H1 (cell line): ENCODE measurements at regions not wholly inside any gene's neighbourhood (a gene's known extent, or its start where the extent isn't known, plus 50 kb on each side); places are given as distances from the start of the nearest gene placed in this dataset.

ENCODE experiments used
- CTCF ChIA-PET: fragments of 300-600 bp; sonication (Branson Sonifier 250); formaldehyde crosslinking; loops from one replicate; lab custom pipeline; 2021; ENCODE audit not compliant: partially characterized antibody; lab: Charles Lee
- POLR2A ChIA-PET: fragments of 300-600 bp; sonication (Branson Sonifier 250); formaldehyde crosslinking; loops from one replicate; lab custom pipeline; 2021; ENCODE audit warnings: inconsistent platforms; ENCODE audit not compliant: partially characterized antibody; lab: Charles Lee
- DNase-seq, 2 experiments: peaks; one replicate each; pipeline versions ENCODE4 v3.0.0 to v3.0.0-alpha.2; 2010 to 2022; ENCODE audit warnings: low spot score in 2 of 2, low read depth in 1 of 2, mixed read lengths in 1 of 2
- FAIRE-seq: peaks from 2 replicates; lab custom pipeline; 2011; peaks lifted over from hg19 to GRCh38; lab: Jason Lieb, UNC
- H2AFZ ChIP-seq: 2 replicates; pipeline ENCODE4 v1.8.1; 2012; ENCODE audit warnings: low read length, inconsistent platforms
- H2AK5ac ChIP-seq: 2 replicates; pipeline ENCODE4 v1.6.1; 2013; ENCODE audit warnings: low read depth, low read length
- H2BK120ac ChIP-seq: replicated peaks from 2 replicates; pipeline ENCODE3; 2013; ENCODE audit warnings: low read depth, low read length, inconsistent platforms
- H2BK12ac ChIP-seq: 2 replicates; pipeline ENCODE4 v1.6.1; 2013; ENCODE audit warnings: low read depth, low read length
- H2BK15ac ChIP-seq: 2 replicates; pipeline ENCODE4 v1.6.1; 2013; ENCODE audit warnings: low read length
- H2BK20ac ChIP-seq: 2 replicates; pipeline ENCODE4 v1.6.1; 2013; ENCODE audit warnings: low read length
- H2BK5ac ChIP-seq: 2 replicates; pipeline ENCODE4 v1.6.1; 2013; ENCODE audit warnings: low read depth, low read length
- H3K14ac ChIP-seq: 2 replicates; pipeline ENCODE4 v1.6.1; 2013; ENCODE audit warnings: inconsistent platforms; ENCODE audit not compliant: insufficient read length
- H3K18ac ChIP-seq: 2 replicates; pipeline ENCODE4 v1.6.1; 2013; ENCODE audit warnings: low read length; ENCODE audit errors: extremely low read depth
- H3K23ac ChIP-seq: 2 replicates; pipeline ENCODE4 v1.6.1; 2013; ENCODE audit warnings: inconsistent platforms; ENCODE audit not compliant: insufficient read length
- H3K23me2 ChIP-seq: 2 replicates; pipeline ENCODE4 v1.6.1; 2013; ENCODE audit warnings: low read depth, low read length
- H3K27ac ChIP-seq: 2 replicates; pipeline ENCODE4 v1.6.1; 2011; ENCODE audit warnings: low read depth, low read length, inconsistent platforms
- H3K27me3 ChIP-seq, 4 experiments: replicated peaks in 1 of 4; 1 replicate in 1 of 4; 2 replicates in 3 of 4; pipeline versions ENCODE4 v1.6.1 to v1.8.1; 2011 to 2013; ENCODE audit warnings: low read length in 3 of 4, mild to moderate bottlenecking in 3 of 4, inconsistent platforms in 2 of 4, mixed read lengths in 2 of 4, moderate library complexity in 1 of 4; ENCODE audit not compliant: control insufficient read depth in 3 of 4, insufficient read depth in 3 of 4; ENCODE audit errors: extremely low read depth in 1 of 4
- H3K36me3 ChIP-seq, 4 experiments: 2 replicates each; pipeline versions ENCODE4 v1.6.1 to v1.8.1; 2011 to 2013; ENCODE audit warnings: mild to moderate bottlenecking in 4 of 4, low read length in 3 of 4, moderate library complexity in 2 of 4, control low read depth in 1 of 4, inconsistent platforms in 1 of 4; ENCODE audit not compliant: insufficient read depth in 4 of 4, control insufficient read depth in 2 of 4
- H3K4ac ChIP-seq: replicated peaks from 2 replicates; pipeline ENCODE3; 2013; ENCODE audit warnings: low read length, low read depth, mixed read lengths, inconsistent platforms; ENCODE audit not compliant: insufficient read length
- H3K4me1 ChIP-seq, 4 experiments: replicated peaks in 1 of 4; 1 replicate in 1 of 4; 2 replicates in 3 of 4; pipeline versions ENCODE4 v1.6.1 to v1.8.1; 2011 to 2013; ENCODE audit warnings: low read length in 3 of 4, inconsistent platforms in 2 of 4, mixed read lengths in 1 of 4; ENCODE audit not compliant: insufficient read depth in 4 of 4, control insufficient read depth in 3 of 4
- H3K4me2 ChIP-seq, 2 experiments: 2 replicates each; pipeline versions ENCODE4 v1.6.1 to v1.8.1; 2011 to 2013; ENCODE audit warnings: low read depth in 2 of 2, low read length in 2 of 2, control low read depth in 1 of 2, inconsistent platforms in 1 of 2, mild to moderate bottlenecking in 1 of 2; ENCODE audit not compliant: insufficient read depth in 1 of 2
- H3K4me3 ChIP-seq, 4 experiments: fragments of 200-600, 300-600 bp in 1 of 4; sonication (generic), shearing (Covaris generic), sonication (Bioruptor Twin) in 1 of 4; 2 replicates each; pipeline versions ENCODE4 v1.5.1 to v1.8.1; 2011 to 2016; ENCODE audit warnings: low read length in 4 of 4, low read depth in 3 of 4, control low read depth in 2 of 4, inconsistent platforms in 2 of 4, mild to moderate bottlenecking in 2 of 4, mixed read lengths in 1 of 4, moderate library complexity in 1 of 4; ENCODE audit not compliant: insufficient read depth in 2 of 4; ENCODE audit errors: extremely low read depth in 1 of 4
- H3K56ac ChIP-seq: replicated peaks from 2 replicates; pipeline ENCODE3; 2013; ENCODE audit warnings: low read depth, mild to moderate bottlenecking, mixed read lengths, low read length, inconsistent platforms; ENCODE audit not compliant: insufficient read length
- H3K79me1 ChIP-seq: 2 replicates; pipeline ENCODE4 v1.6.1; 2013; ENCODE audit warnings: low read depth, low read length, control low read depth
- H3K79me2 ChIP-seq, 2 experiments: 2 replicates each; pipeline versions ENCODE4 v1.6.1 to v1.8.1; 2012 to 2013; ENCODE audit warnings: low read length in 2 of 2, mild to moderate bottlenecking in 2 of 2, inconsistent platforms in 1 of 2; ENCODE audit not compliant: insufficient read depth in 2 of 2, control insufficient read depth in 1 of 2
- H3K9ac ChIP-seq, 4 experiments: replicated peaks in 1 of 4; 1 replicate in 1 of 4; 2 replicates in 3 of 4; pipeline versions ENCODE4 v1.6.1 to v1.8.1; 2011 to 2013; ENCODE audit warnings: low read depth in 3 of 4, low read length in 3 of 4, control low read depth in 2 of 4, mild to moderate bottlenecking in 2 of 4, moderate library complexity in 2 of 4, inconsistent platforms in 1 of 4; ENCODE audit errors: extremely low read depth in 1 of 4
- H3K9me3 ChIP-seq, 2 experiments: 2 replicates each; pipeline versions ENCODE4 v1.6.1 to v1.8.1; 2012 to 2013; ENCODE audit warnings: mild to moderate bottlenecking in 2 of 2, moderate library complexity in 2 of 2, control low read depth in 1 of 2, inconsistent platforms in 1 of 2, low read depth in 1 of 2, low read length in 1 of 2, mixed read lengths in 1 of 2; ENCODE audit not compliant: insufficient read depth in 2 of 2
- H4K20me1 ChIP-seq, 2 experiments: replicated peaks in 1 of 2; 2 replicates each; pipeline versions ENCODE3 to v1.8.1; 2011 to 2013; ENCODE audit warnings: inconsistent platforms in 2 of 2, low read length in 2 of 2, mild to moderate bottlenecking in 1 of 2; ENCODE audit not compliant: insufficient read depth in 2 of 2, control insufficient read depth in 1 of 2
- H4K5ac ChIP-seq: 2 replicates; pipeline ENCODE4 v1.6.1; 2013; ENCODE audit warnings: low read length, low read depth, mixed read lengths, inconsistent platforms; ENCODE audit not compliant: insufficient read length
- H4K8ac ChIP-seq: 2 replicates; pipeline ENCODE4 v1.8.0; 2013; ENCODE audit warnings: mild to moderate bottlenecking, moderate library complexity, low read length, inconsistent platforms; ENCODE audit not compliant: insufficient read depth; ENCODE audit errors: extremely low read depth
- H4K91ac ChIP-seq: replicated peaks from 2 replicates; pipeline ENCODE3; 2013; ENCODE audit warnings: low read length, mixed read lengths, inconsistent platforms; ENCODE audit not compliant: insufficient read length
- ASH2L ChIP-seq: fragments of 200-600, 300-600 bp; sonication (generic); IDR thresholded peaks from one replicate; pipeline ENCODE4 v1.7.1; 2017; ENCODE audit warnings: low read length
- GTF2F1 ChIP-seq: IDR thresholded peaks from 2 replicates; pipeline ENCODE4 v1.6.1; 2012; ENCODE audit warnings: low read depth, low read length, improper control_type of control experiment, borderline replicate concordance
- HDAC6 ChIP-seq: IDR thresholded peaks from one replicate; pipeline ENCODE4 v1.7.1; 2012; ENCODE audit warnings: low read depth, mild to moderate bottlenecking, inconsistent platforms, low read length, moderate library complexity
- JUN ChIP-seq: IDR thresholded peaks from 2 replicates; pipeline ENCODE4 v1.6.1; 2011; ENCODE audit warnings: low read depth, mild to moderate bottlenecking, improper control_type of control experiment, low read length
- KDM1A ChIP-seq: fragments of 200-600, 300-600 bp; sonication (generic); IDR thresholded peaks from 2 replicates; pipeline ENCODE4 v1.7.1; 2016; ENCODE audit warnings: mild to moderate bottlenecking, low read length, borderline replicate concordance
- RAD21 ChIP-seq, 2 experiments: IDR thresholded peaks in 1 of 2; conservative IDR thresholded peaks in 1 of 2; 2 replicates each; pipeline ENCODE4 v1.6.1; 2011; ENCODE audit warnings: low read depth in 2 of 2, low read length in 2 of 2, improper control_type of control experiment in 1 of 2, inconsistent platforms in 1 of 2, mild to moderate bottlenecking in 1 of 2, moderate library complexity in 1 of 2
- RBBP5 ChIP-seq: IDR thresholded peaks from 2 replicates; pipeline ENCODE4 v1.7.1; 2012; ENCODE audit warnings: low read depth, mild to moderate bottlenecking, inconsistent platforms, low read length, moderate library complexity, borderline replicate concordance
- SP2 ChIP-seq: IDR thresholded peaks from 2 replicates; pipeline ENCODE4 v1.6.1; 2012; ENCODE audit warnings: mild to moderate bottlenecking, low read length, inconsistent platforms
- TAF7 ChIP-seq: optimal IDR thresholded peaks from 2 replicates; pipeline ENCODE3; 2011; ENCODE audit warnings: low read depth, mild to moderate bottlenecking, inconsistent platforms, low read length, moderate library complexity, borderline replicate concordance
- WGBS, 2 experiments: shearing (Covaris generic) in 1 of 2; methylation state at CpG; one replicate each; pipeline versions ENCODE4 v1.1.6 to v1.1.7; 2013 to 2015; ENCODE audit warnings: low lambda C conversion rate in 2 of 2, mixed read lengths in 2 of 2, inconsistent platforms in 1 of 2, low coverage in 1 of 2, missing lambda C conversion rate in 1 of 2; ENCODE audit not compliant: insufficient replicate concordance in 2 of 2, insufficient coverage in 1 of 2, insufficient read length in 1 of 2; ENCODE audit errors: extremely low coverage in 1 of 2, missing lambda C conversion rate in 1 of 2; 5-methylcytosine and 5-hydroxymethylcytosine counted together
- TF ChIP-seq, protein P1 (sequence below): IDR thresholded peaks from 2 replicates; pipeline ENCODE4 v1.6.1; 2012; ENCODE audit warnings: inconsistent platforms

DNA sequence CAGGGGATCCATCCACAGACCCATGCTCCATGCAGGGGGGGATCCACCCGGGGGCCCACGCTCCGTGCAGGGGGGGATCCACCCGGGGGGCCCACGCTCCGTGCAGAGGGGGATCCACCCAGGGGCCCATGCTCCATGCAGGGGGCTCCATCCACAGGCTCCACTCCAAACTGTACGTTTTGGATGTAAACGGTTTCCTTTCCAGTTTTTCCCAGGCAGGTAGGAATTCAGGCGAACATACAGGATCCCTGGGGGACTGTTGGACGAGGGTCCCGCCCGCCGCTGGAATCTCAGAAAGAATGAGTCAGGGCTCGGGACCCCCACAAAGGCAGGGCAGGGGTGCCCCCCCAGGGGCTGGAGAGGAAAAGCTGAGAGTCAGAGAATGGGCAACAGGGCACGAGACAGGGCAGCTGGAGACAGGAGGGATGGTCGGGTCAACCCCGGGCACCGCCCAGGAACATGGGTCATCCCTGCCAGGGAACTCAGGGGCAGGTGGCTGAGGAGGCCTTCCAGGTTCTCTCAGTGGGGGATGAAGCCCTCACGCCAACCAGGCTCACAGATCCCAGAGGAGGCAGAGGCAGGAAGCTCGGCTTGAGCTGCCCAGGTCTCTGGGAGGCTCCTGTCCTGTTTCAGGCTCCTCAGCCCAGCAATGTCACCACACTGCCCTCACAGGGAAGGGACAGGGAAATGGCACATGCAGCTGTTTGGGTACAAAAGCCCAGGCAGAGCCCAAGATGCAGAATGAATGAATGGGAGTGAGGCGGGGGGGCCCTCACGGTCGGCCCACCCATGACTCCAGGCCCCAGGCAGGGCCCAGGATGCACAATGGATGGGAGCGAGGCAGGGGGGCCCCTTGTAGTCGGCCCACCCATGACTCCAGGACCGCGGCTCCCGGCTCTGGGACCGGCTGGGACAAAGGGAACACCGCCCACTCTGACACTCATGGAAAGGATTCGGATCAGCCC lies 200.2 kb downstream of the BRD1 start:
- H4K20me1 ChIP-seq: no peaks in the 10 kb centered on the region
- H2BK15ac ChIP-seq: no peak overlapping the region
- peaks cover 4% of the 10 kb centered on the region; the same call in 1 of the 2 replicates for H3K23me2 ChIP-seq
- H2BK5ac ChIP-seq: no peak overlapping the region
- no peak overlapping the region for H3K27ac ChIP-seq
- peaks cover 0 to 4% (median 2%) of the 10 kb centered on the region in 4 experiments; a peak in 3 of 7 replicates for H3K27me3 ChIP-seq
- FAIRE-seq: no peak
- no peak overlapping the region for H3K9ac ChIP-seq
- ChIA-PET POLR2A (no interaction called here), CTCF (interaction anchor here (0.9 to 2.5 kb wide), 4 partner anchors 10 to 227 kb away, joined by 3 to 5 read pairs (median 4); no protein-coding TSS in a partner anchor)
- no peak overlapping the region for H3K4me3 ChIP-seq
- no peak for DNase-seq
- no peak overlapping the region for H4K5ac ChIP-seq
- H3K14ac ChIP-seq: no peak overlapping the region
- H3K56ac ChIP-seq: no peak overlapping the region
- H3K23ac ChIP-seq: no peak overlapping the region
- H4K91ac ChIP-seq: no peak overlapping the region
- H3K79me2 ChIP-seq: no peaks in the 10 kb centered on the region
- peaks cover 0 to 2% (median under 1%) of the 10 kb centered on the region in 4 experiments; a peak in 2 of 7 replicates for H3K4me1 ChIP-seq
- H4K8ac ChIP-seq: peak overlapping the region; percentile 62; the same call in 1 of the 2 replicates
- H3K79me1 ChIP-seq: no peaks in the 10 kb centered on the region
- H2AFZ ChIP-seq: no peak overlapping the region
- no peak overlapping the region for H2BK20ac ChIP-seq
- H3K18ac ChIP-seq: no peak overlapping the region; the same call in 1 of the 2 replicates
- H2BK120ac ChIP-seq: no peak overlapping the region
- 86% methylated on average over 19 of the region's 31 CpGs; no CpG with 5 or more reads in 1 of the 2 experiments for WGBS, 2 experiments
- H3K4me2 ChIP-seq: no peak overlapping the region
- H3K4ac ChIP-seq: no peak overlapping the region
- no peak overlapping the region for H2BK12ac ChIP-seq
- no peak overlapping the region for H2AK5ac ChIP-seq
- no peaks in the 10 kb centered on the region for H3K36me3 ChIP-seq
- H3K9me3 ChIP-seq: no peaks in the 10 kb centered on the region
- TF ChIP-seq JUN (no peak), SP2 (no peak), KDM1A (no peak), HDAC6 (no peak), RBBP5 (no peak), ASH2L (no peak), TAF7 (no peak), GTF2F1 (no peak), RAD21 (IDR thresholded peaks at IDR 0.05 in 1 of 2, conservative IDR thresholded peaks at IDR 0.05 in 1 of 2; ENCODE audit: low read depth in 2 of 2, low read length in 2 of 2) (peak; percentile 40 to 45)
- TF ChIP-seq, protein P1, sequence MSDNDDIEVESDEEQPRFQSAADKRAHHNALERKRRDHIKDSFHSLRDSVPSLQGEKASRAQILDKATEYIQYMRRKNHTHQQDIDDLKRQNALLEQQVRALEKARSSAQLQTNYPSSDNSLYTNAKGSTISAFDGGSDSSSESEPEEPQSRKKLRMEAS: no peak
